ENCODE measurements at regions not wholly inside any gene's neighbourhood (a gene's known extent, or its start where the extent isn't known, plus 50 kb on each side); places are given as distances from the start of the nearest gene placed in this dataset.

GRCh38 chr7:156092307-156092706, 280.0 kb upstream of the SHH start:
- no peaks in the 10 kb centered on the region for H3K4me1 Mint-ChIP-seq (ENCODE audit: low read depth)
- intact Hi-C loops (cut with micrococcal nuclease): no loop called here
- no peaks in the 10 kb centered on the region for H3K9me3 Mint-ChIP-seq
- no peak overlapping the region for H3K4me3 Mint-ChIP-seq
- no peaks in the 10 kb centered on the region for H3K36me3 Mint-ChIP-seq (ENCODE audit: low read depth)
- no peak overlapping the region for H3K27ac Mint-ChIP-seq
- DNase-seq (ENCODE audit: low spot score): no peak
- peaks cover 4% of the 10 kb centered on the region for H3K27me3 Mint-ChIP-seq (ENCODE audit: insufficient read depth)

- Mint-ChIP-seq H3K27ac (no peak overlapping the region), H3K4me1 (ENCODE audit: low read depth) (no peaks in the 10 kb centered on the region), H3K27me3 (ENCODE audit: insufficient read depth) (peaks cover 4% of the 10 kb centered on the region), H3K4me3 (no peak overlapping the region), H3K9me3 (no peaks in the 10 kb centered on the region), H3K36me3 (ENCODE audit: low read depth) (no peaks in the 10 kb centered on the region)
- DNase-seq (ENCODE audit: low spot score): no peak
- intact Hi-C loops (cut with micrococcal nuclease): no loop called here
Measured at GRCh38 chr7:156091519-156092080, 279.3 kb upstream of the SHH start.

- intact Hi-C loops (cut with micrococcal nuclease): no loop called here
- H3K27me3 Mint-ChIP-seq (ENCODE audit: insufficient read depth): peaks cover 4% of the 10 kb centered on the region
- no peaks in the 10 kb centered on the region for H3K9me3 Mint-ChIP-seq
- H3K4me1 Mint-ChIP-seq (ENCODE audit: low read depth): no peaks in the 10 kb centered on the region
- no peak overlapping the region for H3K27ac Mint-ChIP-seq
- H3K36me3 Mint-ChIP-seq (ENCODE audit: low read depth): no peaks in the 10 kb centered on the region
- DNase-seq (ENCODE audit: low spot score): no peak
- no peak overlapping the region for H3K4me3 Mint-ChIP-seq
Measured at GRCh38 chr7:156090988-156091387, 278.7 kb upstream of the SHH start.

- Mint-ChIP-seq H3K4me3 (no peak overlapping the region), H3K4me1 (ENCODE audit: low read depth) (no peaks in the 10 kb centered on the region), H3K27me3 (ENCODE audit: insufficient read depth) (peaks cover 4% of the 10 kb centered on the region), H3K36me3 (ENCODE audit: low read depth) (no peaks in the 10 kb centered on the region), H3K9me3 (no peaks in the 10 kb centered on the region), H3K27ac (no peak overlapping the region)
- DNase-seq (ENCODE audit: low spot score): no peak
- intact Hi-C loops (cut with micrococcal nuclease): no loop called here
Measured at GRCh38 chr7:156089222-156089621, 277.0 kb upstream of the SHH start.

GRCh38 chr7:156088115-156088514, 275.9 kb upstream of the SHH start:
- no peak overlapping the region for H3K4me3 Mint-ChIP-seq

GRCh38 chr7:156082048-156083040, 270.1 kb upstream of the SHH start:
- no peaks in the 10 kb centered on the region for H3K4me1 Mint-ChIP-seq (ENCODE audit: low read depth)
- DNase-seq (ENCODE audit: low spot score): no peak
- H3K27ac Mint-ChIP-seq: no peak overlapping the region
- intact Hi-C loops (cut with micrococcal nuclease): no loop called here
- no peaks in the 10 kb centered on the region for H3K27me3 Mint-ChIP-seq (ENCODE audit: insufficient read depth)
- H3K36me3 Mint-ChIP-seq (ENCODE audit: low read depth): no peaks in the 10 kb centered on the region
- H3K9me3 Mint-ChIP-seq: no peaks in the 10 kb centered on the region
- H3K4me3 Mint-ChIP-seq: no peak overlapping the region

More at GRCh38 chr7:156088115-156088514, 275.9 kb upstream of the SHH start:
- Mint-ChIP-seq H3K27ac (no peak overlapping the region), H3K4me1 (ENCODE audit: low read depth) (no peaks in the 10 kb centered on the region), H3K36me3 (ENCODE audit: low read depth) (no peaks in the 10 kb centered on the region), H3K27me3 (ENCODE audit: insufficient read depth) (peaks cover 4% of the 10 kb centered on the region), H3K9me3 (no peaks in the 10 kb centered on the region)
- intact Hi-C loops (cut with micrococcal nuclease): no loop called here
- DNase-seq (ENCODE audit: low spot score): no peak

GRCh38 chr7:156080596-156080995, 268.3 kb upstream of the SHH start:
- Mint-ChIP-seq H3K27ac (no peak overlapping the region), H3K36me3 (ENCODE audit: low read depth) (no peaks in the 10 kb centered on the region), H3K9me3 (no peaks in the 10 kb centered on the region), H3K4me1 (ENCODE audit: low read depth) (no peaks in the 10 kb centered on the region), H3K27me3 (ENCODE audit: insufficient read depth) (no peaks in the 10 kb centered on the region), H3K4me3 (no peak overlapping the region)
- DNase-seq (ENCODE audit: low spot score): no peak
- intact Hi-C loops (cut with micrococcal nuclease): no loop called here

GRCh38 chr7:156080046-156080445, 267.8 kb upstream of the SHH start:
- Mint-ChIP-seq H3K27me3 (ENCODE audit: insufficient read depth) (no peaks in the 10 kb centered on the region), H3K9me3 (no peaks in the 10 kb centered on the region), H3K4me1 (ENCODE audit: low read depth) (no peaks in the 10 kb centered on the region), H3K36me3 (ENCODE audit: low read depth) (no peaks in the 10 kb centered on the region), H3K27ac (no peak overlapping the region), H3K4me3 (no peak overlapping the region)
- intact Hi-C loops (cut with micrococcal nuclease): no loop called here
- DNase-seq (ENCODE audit: low spot score): no peak

GRCh38 chr7:156079156-156079555, 266.9 kb upstream of the SHH start:
- no peaks in the 10 kb centered on the region for H3K36me3 Mint-ChIP-seq (ENCODE audit: low read depth)
- H3K9me3 Mint-ChIP-seq: no peaks in the 10 kb centered on the region
- no peak for DNase-seq (ENCODE audit: low spot score)
- intact Hi-C loops (cut with micrococcal nuclease): no loop called here
- no peak overlapping the region for H3K4me3 Mint-ChIP-seq
- H3K4me1 Mint-ChIP-seq (ENCODE audit: low read depth): no peaks in the 10 kb centered on the region
- no peaks in the 10 kb centered on the region for H3K27me3 Mint-ChIP-seq (ENCODE audit: insufficient read depth)
- no peak overlapping the region for H3K27ac Mint-ChIP-seq

GRCh38 chr7:156074982-156075615, 262.8 kb upstream of the SHH start:
- DNase-seq (ENCODE audit: low spot score): no peak
- intact Hi-C loops (cut with micrococcal nuclease): no loop called here
- no peaks in the 10 kb centered on the region for H3K27me3 Mint-ChIP-seq (ENCODE audit: insufficient read depth)
- H3K4me3 Mint-ChIP-seq: no peak overlapping the region
- no peaks in the 10 kb centered on the region for H3K4me1 Mint-ChIP-seq (ENCODE audit: low read depth)
- H3K9me3 Mint-ChIP-seq: no peaks in the 10 kb centered on the region
- H3K27ac Mint-ChIP-seq: no peak overlapping the region
- no peaks in the 10 kb centered on the region for H3K36me3 Mint-ChIP-seq (ENCODE audit: low read depth)

GRCh38 chr7:156074084-156074483, 261.8 kb upstream of the SHH start:
- Mint-ChIP-seq H3K4me3 (no peak overlapping the region), H3K9me3 (no peaks in the 10 kb centered on the region), H3K36me3 (ENCODE audit: low read depth) (no peaks in the 10 kb centered on the region), H3K4me1 (ENCODE audit: low read depth) (no peaks in the 10 kb centered on the region), H3K27me3 (ENCODE audit: insufficient read depth) (peaks cover 2% of the 10 kb centered on the region), H3K27ac (no peak overlapping the region)
- DNase-seq (ENCODE audit: low spot score): no peak
- intact Hi-C loops (cut with micrococcal nuclease): no loop called here

- Mint-ChIP-seq H3K4me3 (no peak overlapping the region), H3K27ac (no peak overlapping the region), H3K27me3 (ENCODE audit: insufficient read depth) (peaks cover 2% of the 10 kb centered on the region), H3K9me3 (no peaks in the 10 kb centered on the region), H3K36me3 (ENCODE audit: low read depth) (no peaks in the 10 kb centered on the region), H3K4me1 (ENCODE audit: low read depth) (no peaks in the 10 kb centered on the region)
- intact Hi-C loops (cut with micrococcal nuclease): no loop called here
- no peak for DNase-seq (ENCODE audit: low spot score)
Measured at GRCh38 chr7:156073366-156074052, 261.2 kb upstream of the SHH start.

GRCh38 chr7:156071612-156072011, 259.3 kb upstream of the SHH start:
- H3K4me1 Mint-ChIP-seq (ENCODE audit: low read depth): no peaks in the 10 kb centered on the region
- DNase-seq (ENCODE audit: low spot score): no peak
- H3K36me3 Mint-ChIP-seq (ENCODE audit: low read depth): no peaks in the 10 kb centered on the region
- H3K27me3 Mint-ChIP-seq (ENCODE audit: insufficient read depth): peaks cover 2% of the 10 kb centered on the region
- H3K9me3 Mint-ChIP-seq: no peaks in the 10 kb centered on the region
- no peak overlapping the region for H3K27ac Mint-ChIP-seq
- H3K4me3 Mint-ChIP-seq: no peak overlapping the region
- intact Hi-C loops (cut with micrococcal nuclease): no loop called here

All from activated T-helper 1 cell treated with anti-CD3 and anti-CD28 coated beads, Interleukin-12 subunit alpha, Interleukin-12 subunit beta, Interleukin-2, Interleukin-4 antibody, amounts not matched to agents 30 ng/mL and 10 ng/mL and 1 ng/mL, durations not matched to agents 14 hours and 24 hours and 36 hours (primary cell).